Stimulated activated CD4-positive, alpha-beta T cell treated with anti-CD3 and anti-CD28 coated beads, TNF-alpha, amount 100 ng/mL, for 48 hours (primary cell): ENCODE measurements at regions not wholly inside any gene's neighbourhood (a gene's known extent, or its start where the extent isn't known, plus 50 kb on each side); places are given as distances from the start of the nearest gene placed in this dataset.
"Not testable (repeated sequence)": the region's sequence is repeated elsewhere in the genome, so short reads cannot be mapped to it uniquely, and the experiment has no call there.

Experiments
- DNase-seq, 3 donors: peaks; one replicate each; pipeline ENCODE4 v3.0.0-alpha.2; 2020; ENCODE audit warnings: low read depth in 3 of 3

DNA sequence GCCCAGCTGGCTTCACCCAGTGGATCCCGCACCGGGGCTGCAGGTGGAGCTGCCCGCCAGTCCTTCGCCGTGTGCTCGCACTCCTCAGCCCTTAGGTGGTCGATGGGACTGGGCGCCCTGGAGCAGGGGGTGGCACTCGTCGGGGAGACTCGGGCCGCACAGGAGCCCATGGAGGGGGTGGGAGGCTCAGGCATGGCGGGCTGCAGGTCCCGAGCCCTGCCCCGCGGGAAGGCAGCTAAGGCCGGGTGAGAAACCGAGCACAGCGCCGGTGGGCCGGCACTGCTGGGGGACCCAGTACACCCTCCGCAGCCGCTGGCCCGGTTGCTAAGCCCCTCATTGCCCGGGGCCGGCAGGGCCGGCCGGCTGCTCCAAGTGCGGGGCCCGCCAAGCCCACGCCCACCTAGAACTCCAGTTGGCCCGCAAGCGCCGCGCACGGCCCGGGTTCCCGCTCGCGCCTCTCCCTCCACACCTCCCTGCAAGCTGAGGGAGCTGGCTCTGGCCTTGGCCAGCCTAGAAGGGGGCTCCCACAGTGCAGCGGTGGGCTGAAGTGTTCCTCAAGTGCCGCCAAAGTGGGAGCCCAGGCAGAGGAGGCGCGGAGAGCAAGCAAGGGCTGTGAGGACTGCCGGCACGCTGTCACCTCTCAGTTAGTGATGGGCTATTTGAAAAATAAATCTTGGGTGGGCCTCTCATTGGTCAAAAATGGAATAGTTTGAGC is 411.2 kb upstream of the NOX3 start:
- DNase-seq, result not testable (repeated sequence)

DNA sequence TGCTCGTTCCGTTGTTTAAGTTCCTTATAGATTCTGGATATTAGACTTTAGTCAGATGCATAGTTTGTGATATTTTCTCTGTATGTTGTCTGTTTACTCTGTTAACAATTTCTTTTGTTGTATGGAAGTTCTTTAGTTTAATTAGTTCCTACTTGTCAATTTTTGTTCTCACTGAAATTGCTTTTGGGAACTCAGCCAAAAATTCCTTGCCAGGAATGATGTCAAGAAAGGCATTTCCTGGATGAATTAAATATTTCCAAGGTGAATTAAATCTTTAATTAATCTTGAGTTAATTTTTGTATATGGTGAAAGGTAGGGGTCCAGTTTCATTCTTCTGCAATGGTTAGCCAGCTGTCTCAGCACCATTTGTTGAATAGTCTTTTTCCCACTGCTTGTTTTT is 406.2 kb upstream of the NOX3 start:
- DNase-seq, result no peak

DNA sequence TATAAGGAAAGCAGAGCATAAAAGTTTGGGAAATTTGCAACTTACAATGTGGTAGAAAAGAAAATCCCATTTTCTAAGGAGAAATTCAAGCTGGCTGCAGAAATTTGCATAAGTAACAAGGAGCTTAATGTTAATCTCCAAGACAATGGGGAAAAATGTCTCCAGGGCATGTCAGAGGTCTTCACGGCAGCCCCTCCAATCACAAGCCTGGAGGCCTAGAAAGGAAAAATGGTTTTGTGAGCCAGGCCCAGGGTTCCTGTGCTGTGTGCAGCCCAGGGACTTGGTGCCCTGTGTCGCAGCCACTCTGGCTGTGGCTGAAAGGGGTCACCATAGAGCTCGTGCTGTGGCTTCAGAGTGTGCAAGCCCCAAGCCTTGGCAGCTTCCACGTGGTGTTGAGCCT is 403.3 kb upstream of the NOX3 start:
- not testable (repeated sequence) for DNase-seq

DNA sequence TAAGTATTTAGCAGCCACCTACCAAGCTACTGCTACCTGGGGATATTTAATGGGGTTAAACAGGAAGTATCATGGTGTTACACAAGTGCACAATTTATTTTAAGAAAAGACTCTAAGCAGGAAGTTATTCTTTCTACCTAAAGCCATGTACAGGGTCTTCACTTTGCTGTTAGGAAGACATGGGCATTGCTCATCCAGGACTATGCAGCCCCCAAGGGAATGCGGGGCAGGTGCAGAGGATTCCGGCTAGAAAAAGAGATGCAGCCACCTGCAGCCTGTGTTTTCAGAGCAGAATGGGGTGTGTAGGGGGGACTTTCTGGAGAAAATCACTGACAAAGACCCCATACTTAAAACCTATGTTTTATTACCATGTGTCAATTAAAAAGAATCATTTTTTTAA is 399.1 kb upstream of the NOX3 start:
- no peak for DNase-seq

DNA sequence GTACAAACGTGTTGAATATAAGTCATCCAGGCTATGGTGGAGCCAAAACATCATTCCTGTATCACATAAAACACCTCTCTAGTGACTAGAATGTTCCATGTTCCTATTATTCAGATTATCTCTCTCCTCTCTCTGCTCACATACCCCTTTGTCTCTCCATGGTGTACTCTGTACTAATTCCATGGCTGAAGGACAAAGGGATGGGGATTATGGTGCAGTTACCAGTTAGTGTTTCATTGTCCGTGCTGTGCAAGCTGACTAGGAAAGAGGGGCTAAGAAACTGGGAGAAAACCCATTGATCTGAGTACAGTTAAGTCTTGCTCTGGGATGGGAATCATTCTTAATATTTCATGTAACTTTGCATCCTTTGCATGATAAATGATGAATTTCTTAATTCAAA is 397.4 kb upstream of the NOX3 start:
- no peak for DNase-seq

DNA sequence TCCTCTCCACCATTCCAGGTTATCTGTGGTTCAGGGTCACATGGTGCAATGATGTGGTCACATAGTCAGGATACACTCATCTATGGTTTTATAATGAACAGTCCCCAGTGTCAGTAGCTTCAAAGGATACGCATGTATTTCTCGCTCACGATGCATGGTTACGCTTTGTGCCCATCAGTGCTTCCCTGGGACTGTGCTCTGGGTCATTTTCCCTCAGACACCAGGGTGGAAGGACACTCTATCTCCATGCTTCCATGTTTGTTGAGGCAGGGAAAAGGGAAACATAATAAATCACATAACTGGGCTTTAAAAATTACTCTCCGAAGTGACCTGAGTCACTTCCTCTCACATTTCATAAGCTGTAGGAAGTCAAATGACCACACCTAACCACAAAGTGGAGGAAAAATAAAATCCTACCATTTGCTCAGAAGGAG is 394.8 kb upstream of the NOX3 start:
- DNase-seq, result no peak

DNA sequence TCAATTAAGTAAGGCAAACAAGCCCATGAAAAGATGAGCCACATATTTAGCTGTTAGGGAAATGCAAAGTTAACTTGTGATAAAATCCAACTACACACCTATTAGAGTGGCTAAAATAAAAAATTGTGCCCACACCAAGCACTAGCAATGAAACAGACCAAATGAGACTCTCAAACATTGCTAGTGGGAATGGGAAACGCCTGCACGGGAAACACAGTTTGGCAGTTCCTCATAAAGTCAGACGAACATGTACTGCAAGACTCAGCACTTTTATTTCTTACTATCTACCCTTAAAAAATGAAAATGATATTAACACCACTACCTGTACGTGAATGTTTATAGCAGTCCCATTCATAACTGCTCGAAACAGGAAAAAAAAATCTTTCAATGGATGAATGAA is 392.1 kb upstream of the NOX3 start:
- no peak for DNase-seq

DNA sequence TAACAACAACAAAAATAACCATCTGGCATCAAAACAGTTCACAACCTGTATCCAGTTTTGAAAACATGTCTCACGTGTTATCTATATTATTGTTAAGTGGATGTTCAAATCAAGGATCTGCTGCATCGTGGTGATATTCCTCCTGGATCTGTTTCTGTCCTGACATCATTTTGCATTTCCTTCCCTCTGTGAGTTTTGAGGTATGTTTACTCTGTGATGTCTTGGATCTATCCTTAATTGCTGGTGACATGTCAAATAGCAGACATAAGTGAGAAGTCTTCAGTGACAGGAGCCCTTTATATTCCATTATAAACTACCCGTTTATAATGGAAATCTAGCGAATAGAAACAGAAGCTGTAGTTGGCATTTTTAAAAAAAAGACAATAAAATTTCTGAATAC is 381.8 kb upstream of the NOX3 start:
- no peak for DNase-seq

DNA sequence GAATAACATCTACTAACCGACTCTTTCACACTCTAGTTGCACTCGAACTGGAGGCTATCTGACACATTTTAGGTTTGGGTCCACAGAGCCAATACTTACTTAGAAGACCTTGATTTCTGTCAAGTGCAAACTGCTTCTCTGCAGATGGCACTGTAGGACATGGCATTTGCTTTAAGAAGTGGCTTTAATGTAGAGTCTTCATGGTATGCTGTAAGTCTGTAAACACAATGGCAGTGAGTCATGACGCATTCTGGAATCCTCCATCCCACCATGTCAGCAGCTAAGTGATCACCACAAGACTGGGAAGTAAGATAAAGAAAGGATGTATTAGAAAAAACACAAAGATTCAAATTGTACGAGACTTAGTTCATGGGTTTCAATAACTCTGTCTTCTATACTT is 377.0 kb upstream of the NOX3 start:
- DNase-seq, result no peak

DNA sequence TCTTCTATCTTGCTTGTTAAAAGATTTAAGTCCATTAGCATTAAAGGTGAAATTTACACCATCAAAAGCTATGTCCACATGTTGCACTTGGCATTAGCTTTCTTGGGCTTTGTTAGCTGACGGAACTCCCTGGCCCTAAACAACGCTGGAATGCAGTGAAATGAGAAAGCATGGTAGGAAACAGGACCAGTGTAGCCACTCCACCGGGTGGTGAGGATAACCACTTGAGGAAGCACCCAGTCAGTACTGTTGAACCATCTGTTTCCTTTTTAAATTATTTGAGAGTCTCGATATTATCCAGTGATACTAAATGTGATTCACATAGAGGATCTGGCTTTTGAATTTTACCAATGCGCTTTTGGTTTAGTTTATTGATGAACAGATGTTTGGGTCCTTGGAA is 374.9 kb upstream of the NOX3 start:
- DNase-seq, result no peak

DNA sequence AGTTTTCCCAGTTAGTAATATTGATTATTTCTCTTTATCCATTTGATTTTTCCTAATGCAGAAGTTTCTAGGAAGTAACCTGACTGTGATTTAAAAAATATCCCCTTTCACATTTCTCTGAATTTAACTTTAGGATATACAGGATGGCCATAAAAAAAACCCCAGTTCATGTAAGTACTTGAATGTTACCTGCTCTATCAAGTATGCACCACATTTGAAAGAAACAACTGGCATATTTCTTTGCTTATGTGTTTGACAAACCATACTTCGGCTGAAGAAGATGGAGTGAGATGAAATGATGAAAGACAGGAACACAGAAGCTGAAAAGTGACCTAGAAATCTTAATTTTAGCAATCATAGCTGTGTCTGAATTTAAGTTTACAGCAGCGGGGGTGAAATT is 374.0 kb upstream of the NOX3 start:
- DNase-seq, result no peak

DNA sequence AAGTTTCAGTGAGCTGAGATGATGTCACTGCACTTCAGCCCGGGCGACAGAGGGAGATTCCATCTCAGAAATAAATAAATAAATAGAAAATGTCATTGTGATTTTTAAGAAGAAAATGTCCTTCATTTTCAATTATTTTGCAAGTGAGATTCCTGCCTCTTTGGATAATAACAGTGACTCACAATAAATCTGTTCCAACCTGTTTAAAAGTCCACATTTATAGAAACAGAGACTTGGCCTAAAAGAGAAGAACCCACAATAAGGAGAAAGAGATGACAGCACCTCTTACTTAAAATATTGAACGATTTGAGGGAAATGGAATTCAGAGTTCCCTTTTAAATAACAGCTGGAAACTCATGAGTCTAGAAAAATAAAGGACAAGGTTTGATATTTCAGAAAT is 373.4 kb upstream of the NOX3 start:
- DNase-seq, result no peak

DNA sequence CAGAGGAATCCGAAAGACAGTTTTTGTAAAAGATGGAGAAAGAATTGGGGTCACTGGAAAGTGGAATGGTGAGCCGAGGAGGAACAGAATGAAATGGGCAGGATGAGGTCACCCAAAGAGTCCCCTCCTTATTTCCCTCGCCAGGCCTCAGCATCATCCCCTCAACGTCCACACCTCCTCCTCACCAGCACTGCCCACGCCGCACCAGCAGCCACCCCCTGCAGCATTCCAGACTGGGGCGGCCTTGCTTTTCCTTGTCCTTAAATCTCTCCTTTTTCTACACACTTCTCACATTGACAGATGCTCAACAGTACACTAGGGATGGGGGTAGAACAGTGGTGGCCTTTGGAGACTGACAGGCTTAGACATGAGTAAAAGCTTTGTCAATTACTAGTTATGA is 363.1 kb upstream of the NOX3 start:
- DNase-seq, result no peak

DNA sequence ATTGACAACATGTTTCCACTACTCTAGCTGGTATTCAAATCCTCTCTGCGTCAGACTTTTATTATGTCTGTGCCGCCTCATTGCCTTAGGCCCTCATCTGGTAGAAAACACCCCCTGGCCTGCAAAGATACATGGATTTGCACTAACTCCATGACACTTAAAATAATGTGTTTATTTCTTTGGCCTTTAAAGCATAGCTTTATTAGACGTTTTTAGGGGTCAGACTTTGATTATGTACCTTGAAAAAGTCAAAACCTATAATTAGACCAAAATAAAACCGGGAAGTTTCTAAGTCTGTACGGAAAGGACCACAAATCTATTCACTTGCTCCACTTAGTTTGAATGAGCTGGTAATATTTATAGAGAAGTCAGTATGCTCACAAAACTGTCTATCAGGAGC is 357.9 kb upstream of the NOX3 start:
- no peak for DNase-seq

DNA sequence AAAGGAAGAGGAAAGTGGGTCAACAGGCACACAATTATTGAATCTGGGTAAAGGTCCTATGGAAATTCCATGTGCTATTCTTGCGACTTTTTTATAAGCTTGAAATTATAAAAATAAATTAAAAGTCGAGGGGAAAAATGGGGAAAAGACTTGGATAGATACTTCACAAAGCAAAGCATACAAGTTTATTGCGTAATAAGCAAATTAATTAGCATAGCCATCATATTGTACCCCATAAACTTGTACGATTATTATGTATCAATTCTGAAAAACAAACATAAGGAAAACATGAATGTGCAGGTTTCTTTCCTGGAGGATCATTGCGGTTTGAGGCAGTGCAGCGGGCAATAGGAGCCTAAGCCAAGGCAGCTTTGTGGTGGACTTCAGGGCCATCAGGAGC is 351.6 kb upstream of the NOX3 start:
- DNase-seq, result no peak

DNA sequence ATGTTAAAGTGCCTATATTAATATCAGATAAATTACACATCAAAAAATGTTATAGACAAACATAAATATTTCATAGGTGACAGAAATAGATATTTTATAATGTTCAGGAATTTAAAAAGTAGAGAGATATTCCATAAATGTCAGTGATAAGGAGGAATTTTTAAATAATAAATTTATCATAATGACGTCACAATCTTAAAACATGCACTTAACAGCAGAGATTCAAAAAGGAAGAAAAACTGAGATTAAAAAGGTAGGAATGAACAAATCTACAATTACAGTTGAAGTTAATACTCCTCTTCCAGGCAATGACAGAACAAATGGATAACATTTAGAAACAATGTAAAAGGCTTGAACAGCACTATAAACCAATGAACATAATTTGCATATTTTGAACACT is 345.4 kb upstream of the NOX3 start:
- DNase-seq, result no peak

DNA sequence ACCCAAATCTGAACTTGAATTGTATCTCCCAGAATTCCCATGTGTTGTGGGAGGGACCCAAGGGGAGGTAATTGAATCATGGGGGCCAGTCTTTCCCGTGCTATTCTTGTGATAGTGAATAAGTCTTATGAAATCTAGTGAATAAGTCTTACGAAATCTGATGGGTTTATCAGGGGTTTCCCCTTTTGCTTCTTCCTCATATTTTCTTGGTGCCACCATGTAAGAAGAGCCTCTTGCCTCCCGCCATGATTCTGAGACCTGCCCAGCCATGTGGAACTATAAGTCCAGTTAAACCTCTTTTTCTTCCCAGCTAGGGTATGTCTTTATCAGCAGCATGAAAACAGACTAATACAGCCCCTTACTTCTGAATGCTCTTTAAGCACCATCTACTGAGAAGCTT is 343.2 kb upstream of the NOX3 start:
- DNase-seq, result not testable (repeated sequence)

DNA sequence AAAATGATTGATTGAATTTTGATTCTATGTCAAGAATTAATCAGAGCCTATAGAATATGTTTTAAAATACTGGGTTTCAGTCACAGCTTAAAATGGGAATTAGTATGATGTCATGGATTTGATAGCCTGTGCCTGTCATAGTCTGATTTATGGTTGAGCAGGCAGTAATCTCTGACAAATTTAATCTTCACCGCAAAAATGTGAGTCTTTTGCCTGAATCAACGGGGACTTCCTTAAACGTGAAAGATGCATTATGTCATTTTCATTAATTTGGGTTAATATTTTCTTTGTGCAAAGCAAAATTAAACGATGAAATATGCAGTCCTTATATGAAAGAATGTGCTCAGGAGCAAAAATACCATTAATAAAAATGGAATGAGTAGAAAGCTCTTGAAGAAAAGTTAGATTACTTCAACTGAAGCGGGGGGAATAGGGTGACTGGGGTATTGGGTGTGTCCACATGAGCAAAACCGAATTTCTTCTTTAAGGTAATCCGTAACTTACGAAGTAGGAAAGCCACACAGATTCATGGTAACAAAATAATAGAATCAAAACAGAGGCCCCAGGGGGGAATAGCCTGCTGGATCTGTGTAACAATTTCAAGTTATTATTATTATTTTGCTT is 339.6 kb upstream of the NOX3 start:
- no peak for DNase-seq

DNA sequence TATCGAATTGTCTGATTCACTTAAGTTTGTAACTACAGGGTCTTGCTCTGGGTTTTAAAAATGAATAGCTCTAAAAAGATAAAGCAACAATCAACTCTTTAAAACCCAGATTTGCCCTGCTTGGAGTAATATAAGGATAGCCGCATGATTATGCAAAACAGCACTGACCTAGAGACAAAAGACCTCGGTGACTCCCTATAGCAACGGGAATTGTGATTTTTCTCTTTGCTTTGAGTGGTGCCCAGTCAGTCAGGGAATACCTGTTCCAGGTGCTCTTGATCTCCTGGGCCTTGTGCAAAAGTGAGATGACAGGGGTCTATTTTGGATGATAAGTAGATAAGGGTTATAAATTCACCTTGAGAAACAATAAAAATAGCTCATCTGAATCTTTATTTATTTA is 336.3 kb upstream of the NOX3 start:
- no peak for DNase-seq

DNA sequence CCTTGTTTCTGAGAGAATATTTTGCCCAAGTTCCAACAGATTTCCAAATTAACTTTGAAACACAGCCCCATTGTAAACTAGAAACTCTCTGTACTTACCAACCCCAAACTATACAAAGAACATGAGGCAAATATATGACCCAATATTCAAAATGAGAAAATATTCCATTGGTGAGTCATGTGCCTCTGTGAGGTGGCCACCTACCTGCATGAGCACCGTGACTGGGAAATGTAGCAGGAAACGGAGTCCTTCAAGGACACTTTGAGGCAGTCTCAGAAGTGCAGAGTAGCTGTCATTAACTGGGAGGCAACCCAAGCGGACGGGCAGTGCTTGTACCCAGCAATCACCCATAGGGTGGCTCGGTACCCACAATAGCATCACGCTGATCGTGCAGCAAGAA is 335.5 kb upstream of the NOX3 start:
- no peak for DNase-seq

DNA sequence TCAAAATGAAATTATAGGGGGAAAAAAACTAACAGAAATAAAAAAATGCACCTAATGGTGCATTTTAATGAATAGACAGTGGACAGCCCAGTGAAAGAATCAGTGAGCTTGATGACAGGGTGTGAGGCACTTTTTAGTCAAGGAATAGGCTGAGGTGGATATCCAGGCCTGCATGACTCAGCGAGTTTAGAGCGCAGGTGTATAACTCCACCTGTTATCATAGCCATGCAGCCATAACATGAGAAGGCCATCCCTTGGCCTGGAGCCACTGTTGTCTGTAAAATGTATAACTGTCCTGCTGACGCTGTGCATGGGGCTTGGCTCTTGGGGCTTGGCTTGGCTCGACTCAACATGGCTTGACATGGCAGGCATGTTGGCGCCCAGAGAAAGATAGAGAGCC is 331.5 kb upstream of the NOX3 start:
- DNase-seq, result no peak

DNA sequence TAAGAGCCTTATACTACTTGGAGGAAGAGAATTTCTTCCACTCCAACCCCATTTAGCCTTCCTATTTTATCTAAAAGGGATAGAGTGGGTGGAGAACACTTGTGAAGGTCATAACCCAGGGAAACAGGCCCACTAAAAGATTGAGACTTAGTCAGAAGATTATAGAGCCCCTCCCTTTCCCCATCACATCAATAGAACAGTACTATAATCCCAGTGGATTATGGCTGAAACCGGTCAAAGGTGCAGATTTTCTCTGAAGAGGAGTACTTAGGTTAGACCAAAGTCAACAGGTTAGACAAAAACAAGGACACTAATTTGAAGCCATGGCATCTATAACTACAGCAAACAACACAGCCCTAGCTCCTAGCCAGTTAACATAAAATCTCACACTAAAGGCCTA is 330.9 kb upstream of the NOX3 start:
- DNase-seq, result no peak

DNA sequence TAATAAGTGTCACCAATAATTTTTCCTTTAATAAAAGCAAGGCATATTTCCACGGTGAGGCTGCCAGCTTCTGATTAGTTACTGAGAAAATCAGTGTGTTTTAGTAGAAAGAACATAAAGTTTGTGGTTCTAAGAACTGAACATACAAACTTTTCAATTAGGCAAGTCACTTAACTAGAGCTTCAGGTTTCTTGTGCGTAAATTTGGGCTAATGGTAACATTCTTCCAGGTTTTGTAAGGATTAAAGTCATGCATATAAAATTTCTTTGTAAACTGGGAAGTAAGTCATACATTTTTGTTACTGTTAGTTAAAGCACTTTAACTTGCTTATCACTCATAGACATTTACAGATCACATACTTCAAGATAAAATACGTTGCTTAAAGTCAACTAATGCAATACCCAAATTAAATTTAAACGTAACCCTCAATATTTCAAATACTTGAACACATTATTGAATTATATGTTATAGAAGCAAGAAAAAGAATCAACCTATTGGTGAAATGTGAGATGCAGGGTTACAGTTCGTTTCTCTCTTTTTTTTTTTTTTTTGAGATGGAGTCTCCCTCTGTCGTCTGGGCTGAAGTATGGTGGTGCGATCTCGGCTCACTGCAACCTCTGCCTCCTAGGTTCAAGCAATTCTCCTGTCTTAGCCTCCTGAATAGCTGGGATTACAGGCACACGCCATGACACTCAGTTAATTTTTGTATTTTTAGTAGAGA is 327.3 kb upstream of the NOX3 start:
- DNase-seq, result no peak
